Suppressor macrophage (primary cell): ENCODE measurements at regions not wholly inside any gene's neighbourhood (a gene's known extent, or its start where the extent isn't known, plus 50 kb on each side); places are given as distances from the start of the nearest gene placed in this dataset.
"Not testable (repeated sequence)": the region's sequence is repeated elsewhere in the genome, so short reads cannot be mapped to it uniquely, and the experiment has no call there.

ENCODE experiments used
- DNase-seq, 4 experiments: peaks; one replicate each; pipeline ENCODE4 v3.0.0-alpha.2; 2020 to 2022

- no peak for DNase-seq
Measured at GRCh38 chr1:192906334-192906733, 97.5 kb downstream of the RGS2 start.

GRCh38 chr1:192907545-192908243 lies 98.9 kb downstream of the RGS2 start:
- DNase-seq = peak; percentile 76 to 92 (median 82)

GRCh38 chr1:192911896-192912656 lies 103.2 kb downstream of the RGS2 start:
- DNase-seq = not testable (repeated sequence)

GRCh38 chr1:192913683-192914082 lies 104.8 kb downstream of the RGS2 start:
- no peak for DNase-seq

GRCh38 chr1:192914092-192914491 lies 105.3 kb downstream of the RGS2 start:
- no peak for DNase-seq

- peak in 1 of 4 experiments; percentile 19 for DNase-seq
Measured at GRCh38 chr1:192914696-192915095, 105.9 kb downstream of the RGS2 start.

- DNase-seq = peak in 2 of 4 experiments; percentile 26 to 40
Measured at GRCh38 chr1:192916021-192916420, 107.2 kb downstream of the RGS2 start.

- DNase-seq = no peak
Measured at GRCh38 chr1:192918259-192918658, 109.4 kb downstream of the RGS2 start.

- DNase-seq = no peak
Measured at GRCh38 chr1:192920412-192920811, 111.6 kb downstream of the RGS2 start.

GRCh38 chr1:192925609-192926008 lies 116.8 kb downstream of the RGS2 start:
- DNase-seq = no peak

GRCh38 chr1:192926736-192927135 lies 117.9 kb downstream of the RGS2 start:
- peak in 2 of 4 experiments; percentile 52 to 61 for DNase-seq

GRCh38 chr1:192927496-192927895 lies 118.7 kb downstream of the RGS2 start:
- DNase-seq = no peak

- DNase-seq = peak in 3 of 4 experiments; percentile 54 to 61 (median 54)
Measured at GRCh38 chr1:192929597-192929996, 120.8 kb downstream of the RGS2 start.

- no peak for DNase-seq
Measured at GRCh38 chr1:192933744-192934143, 124.9 kb downstream of the RGS2 start.

- DNase-seq = peak; percentile 54 to 91 (median 73)
Measured at GRCh38 chr1:192936313-192937018, 122.7 kb downstream of the UCHL5 start.

GRCh38 chr1:192937128-192937527 lies 122.0 kb downstream of the UCHL5 start:
- DNase-seq = no peak

GRCh38 chr1:192939440-192939839 lies 119.7 kb downstream of the UCHL5 start:
- no peak for DNase-seq

- DNase-seq = peak in 3 of 4 experiments; percentile 1 to 65 (median 64)
Measured at GRCh38 chr1:192940658-192941057, 118.5 kb downstream of the UCHL5 start.

- peak in 3 of 4 experiments; percentile 9 to 34 (median 19) for DNase-seq
Measured at GRCh38 chr1:192941722-192942411, 117.3 kb downstream of the UCHL5 start.

GRCh38 chr1:192943108-192943507 lies 116.1 kb downstream of the UCHL5 start:
- no peak for DNase-seq

GRCh38 chr1:192943522-192943921 lies 115.6 kb downstream of the UCHL5 start:
- no peak for DNase-seq

GRCh38 chr1:192945390-192946130 lies 113.6 kb downstream of the UCHL5 start:
- DNase-seq = peak in 3 of 4 experiments; percentile 22 to 39 (median 25)
